RWPE2 (cell line): ENCODE measurements at regions not wholly inside any gene's neighbourhood (a gene's known extent, or its start where the extent isn't known, plus 50 kb on each side); places are given as distances from the start of the nearest gene placed in this dataset.

Source experiments
- ATAC-seq: fragments of 200-7000 bp; cut with Tn5 transposase; 3 replicates; pipeline ENCODE4 v1.9.1; 2021; ENCODE audit warnings: low read depth
- DNase-seq: peaks from one replicate; pipeline ENCODE4 v3.0.0-alpha.2; 2020; ENCODE audit warnings: low spot score
- H3K27ac ChIP-seq: fragments of 450-650 bp; 2 replicates; pipeline ENCODE4 v1.5.1; 2017; ENCODE audit warnings: mild to moderate bottlenecking; ENCODE audit not compliant: poor library complexity, severe bottlenecking
- H3K27me3 ChIP-seq: fragments of 250-450 bp; sonication (Bioruptor Pico); 2 replicates; pipeline ENCODE4 v1.5.1; 2021; ENCODE audit warnings: mild to moderate bottlenecking, moderate library complexity; ENCODE audit not compliant: insufficient read depth, poor library complexity, severe bottlenecking
- H3K36me3 ChIP-seq: fragments of 250-450 bp; sonication (Bioruptor Pico); 2 replicates; pipeline ENCODE4 v1.5.1; 2020; ENCODE audit warnings: low read depth, mild to moderate bottlenecking, moderate library complexity
- H3K4me1 ChIP-seq: fragments of 250-450 bp; sonication (Bioruptor Pico); 2 replicates; pipeline ENCODE4 v1.5.1; 2021; ENCODE audit warnings: mild to moderate bottlenecking, moderate library complexity; ENCODE audit not compliant: insufficient read depth, poor library complexity, severe bottlenecking
- H3K4me3 ChIP-seq: fragments of 250-450 bp; sonication (Bioruptor Pico); 2 replicates; pipeline ENCODE4 v1.5.1; 2021; ENCODE audit warnings: mild to moderate bottlenecking, moderate library complexity; ENCODE audit not compliant: severe bottlenecking
- H3K9me3 ChIP-seq: fragments of 250-450 bp; sonication (Bioruptor Pico); 2 replicates; pipeline ENCODE4 v1.5.1; 2021; ENCODE audit warnings: mild to moderate bottlenecking, moderate library complexity; ENCODE audit not compliant: severe bottlenecking
- CTCF ChIP-seq: fragments of 450-650 bp; IDR thresholded peaks from one replicate; pipeline ENCODE4 v1.5.1; 2017; ENCODE audit warnings: mild to moderate bottlenecking, moderate library complexity; ENCODE audit not compliant: poor library complexity, severe bottlenecking

- no peak overlapping the region for H3K4me3 ChIP-seq
- no peaks in the 10 kb centered on the region for H3K36me3 ChIP-seq
- no peaks in the 10 kb centered on the region for H3K27me3 ChIP-seq
- H3K4me1 ChIP-seq: peaks cover 19% of the 10 kb centered on the region
- no peak overlapping the region for H3K27ac ChIP-seq
- ATAC-seq (no peak), DNase-seq (no peak)
- no peak for TF ChIP-seq CTCF
- H3K9me3 ChIP-seq: no peaks in the 10 kb centered on the region
Measured at GRCh38 chr1:109821831-109822745, 58.4 kb upstream of the EPS8L3 start.

GRCh38 chr1:109821221-109821669 lies 57.5 kb upstream of the EPS8L3 start:
- ATAC-seq: peak; percentile 93
- Histone ChIP-seq H3K27me3 (no peaks in the 10 kb centered on the region), H3K4me3 (no peak overlapping the region), H3K27ac (no peak overlapping the region), H3K4me1 (peaks cover 16% of the 10 kb centered on the region), H3K9me3 (no peaks in the 10 kb centered on the region), H3K36me3 (no peaks in the 10 kb centered on the region)
- peak; percentile 74 for DNase-seq
- TF ChIP-seq CTCF: no peak

- DNase-seq (no peak), ATAC-seq (no peak)
- no peaks in the 10 kb centered on the region for H3K9me3 ChIP-seq
- H3K27ac ChIP-seq: no peak overlapping the region
- H3K4me1 ChIP-seq: peaks cover 16% of the 10 kb centered on the region
- TF ChIP-seq CTCF: no peak
- no peaks in the 10 kb centered on the region for H3K27me3 ChIP-seq
- no peaks in the 10 kb centered on the region for H3K36me3 ChIP-seq
- no peak overlapping the region for H3K4me3 ChIP-seq
Measured at GRCh38 chr1:109819906-109820305, 56.2 kb upstream of the EPS8L3 start.

GRCh38 chr1:109818988-109819764 lies 55.5 kb upstream of the EPS8L3 start:
- no peak for TF ChIP-seq CTCF
- Histone ChIP-seq H3K36me3 (no peaks in the 10 kb centered on the region), H3K4me1 (peaks cover 16% of the 10 kb centered on the region), H3K9me3 (no peaks in the 10 kb centered on the region), H3K27me3 (no peaks in the 10 kb centered on the region), H3K4me3 (no peak overlapping the region), H3K27ac (no peak overlapping the region)
- ATAC-seq (no peak), DNase-seq (no peak)
